ENCODE measurements at regions not wholly inside any gene's neighbourhood (a gene's known extent, or its start where the extent isn't known, plus 50 kb on each side); places are given as distances from the start of the nearest gene placed in this dataset.

GRCh38 chr2:167491788-167492187 lies 603.5 kb downstream of the XIRP2 start:
- Histone ChIP-seq H3K36me3 (ENCODE audit: control insufficient read depth, insufficient read depth, low read length) (no peaks in the 10 kb centered on the region), H3K4me1 (ENCODE audit: control insufficient read depth, insufficient read depth, low read length) (no peaks in the 10 kb centered on the region), H3K27ac (ENCODE audit: low read length) (no peak overlapping the region), H3K9me3 (ENCODE audit: control insufficient read depth, insufficient read depth, low read depth, low read length) (no peaks in the 10 kb centered on the region), H3K27me3 (ENCODE audit: control insufficient read depth, insufficient read depth, low read length) (no peaks in the 10 kb centered on the region), H3K4me3 (ENCODE audit: low read depth in 2 of 2, low read length in 2 of 2) (no peak overlapping the region)
- TF ChIP-seq REST (IDR thresholded peaks at IDR 0.05; ENCODE audit: insufficient read depth in 1 of 2, low read depth in 2 of 2, low read length in 1 of 2): no peak
- no peak for TF ChIP-seq POLR2AphosphoS5 (IDR thresholded peaks at IDR 0.05; ENCODE audit: low read depth, low read length)
- TF ChIP-seq SIN3A (IDR thresholded peaks at IDR 0.05; ENCODE audit: borderline replicate concordance, insufficient read depth, low read depth, low read length): no peak
- TF ChIP-seq CTCF (IDR thresholded peaks at IDR 0.05): no peak
- TF ChIP-seq TCF7L2 (IDR thresholded peaks at IDR 0.05; ENCODE audit: low read depth, low read length): no peak
- ChIA-PET POLR2A (interaction anchor here (0.7 kb wide), 1 partner anchor 10 kb away, joined by 3 read pairs; no protein-coding TSS in a partner anchor), CTCF (no interaction called here)
- ATAC-seq (no peak), DNase-seq (ENCODE audit: low read depth, low spot score) (no peak)
- intact Hi-C loops (cut with micrococcal nuclease; ENCODE audit: unreplicated experiment): no loop called here
- in situ Hi-C loops (cut with HindIII; ENCODE audit: low pct_unique_long_range_greater_than_20kb, low sequenced_read_pairs): no loop called here
- no TSS peak for BruUV-seq (replicated peaks)

GRCh38 chr2:167490455-167490854 lies 602.2 kb downstream of the XIRP2 start:
- CTCF ChIA-PET: no interaction called here
- H3K27me3 ChIP-seq (ENCODE audit: control insufficient read depth, insufficient read depth, low read length): no peaks in the 10 kb centered on the region
- no peak for ATAC-seq
- H3K9me3 ChIP-seq (ENCODE audit: control insufficient read depth, insufficient read depth, low read depth, low read length): no peaks in the 10 kb centered on the region
- POLR2A ChIA-PET: no interaction called here
- DNase-seq (ENCODE audit: low read depth, low spot score): no peak
- no peaks in the 10 kb centered on the region for H3K4me1 ChIP-seq (ENCODE audit: control insufficient read depth, insufficient read depth, low read length)
- H3K36me3 ChIP-seq (ENCODE audit: control insufficient read depth, insufficient read depth, low read length): no peaks in the 10 kb centered on the region
- in situ Hi-C loops (cut with HindIII; ENCODE audit: low pct_unique_long_range_greater_than_20kb, low sequenced_read_pairs): no loop called here
- no TSS peak for BruUV-seq (replicated peaks)
- no peak overlapping the region for H3K27ac ChIP-seq (ENCODE audit: low read length)
- intact Hi-C loops (cut with micrococcal nuclease; ENCODE audit: unreplicated experiment): no loop called here
- TF ChIP-seq TCF7L2 (IDR thresholded peaks at IDR 0.05; ENCODE audit: low read depth, low read length) (no peak), REST (IDR thresholded peaks at IDR 0.05; ENCODE audit: insufficient read depth in 1 of 2, low read depth in 2 of 2, low read length in 1 of 2) (no peak), POLR2AphosphoS5 (IDR thresholded peaks at IDR 0.05; ENCODE audit: low read depth, low read length) (no peak), SIN3A (IDR thresholded peaks at IDR 0.05; ENCODE audit: borderline replicate concordance, insufficient read depth, low read depth, low read length) (no peak), CTCF (IDR thresholded peaks at IDR 0.05) (no peak)
- no peak overlapping the region for H3K4me3 ChIP-seq (ENCODE audit: low read depth in 2 of 2, low read length in 2 of 2)
